Fibroblast of lung (primary cell): ENCODE measurements at regions not wholly inside any gene's neighbourhood (a gene's known extent, or its start where the extent isn't known, plus 50 kb on each side); places are given as distances from the start of the nearest gene placed in this dataset.

ENCODE experiments used
- EZH2 ChIP-seq: IDR thresholded peaks from 2 replicates; pipeline ENCODE4 v1.5.1; 2012; ENCODE audit warnings: low read length, control low read depth, mild to moderate bottlenecking; ENCODE audit errors: missing control alignments
- TF ChIP-seq, protein P1 (sequence below), 2 donors: IDR thresholded peaks in 1 of 2; conservative IDR thresholded peaks in 1 of 2; 1 replicate in 1 of 2; 2 replicates in 1 of 2; pipeline ENCODE4 v1.5.1; 2011 to 2012; ENCODE audit warnings: low read length in 2 of 2, control low read depth in 1 of 2, inconsistent platforms in 1 of 2, low read depth in 1 of 2, mild to moderate bottlenecking in 1 of 2

GRCh38 chr4:14337892-14338584 is 664.2 kb upstream of the CPEB2 start:
- TF ChIP-seq, protein P1, sequence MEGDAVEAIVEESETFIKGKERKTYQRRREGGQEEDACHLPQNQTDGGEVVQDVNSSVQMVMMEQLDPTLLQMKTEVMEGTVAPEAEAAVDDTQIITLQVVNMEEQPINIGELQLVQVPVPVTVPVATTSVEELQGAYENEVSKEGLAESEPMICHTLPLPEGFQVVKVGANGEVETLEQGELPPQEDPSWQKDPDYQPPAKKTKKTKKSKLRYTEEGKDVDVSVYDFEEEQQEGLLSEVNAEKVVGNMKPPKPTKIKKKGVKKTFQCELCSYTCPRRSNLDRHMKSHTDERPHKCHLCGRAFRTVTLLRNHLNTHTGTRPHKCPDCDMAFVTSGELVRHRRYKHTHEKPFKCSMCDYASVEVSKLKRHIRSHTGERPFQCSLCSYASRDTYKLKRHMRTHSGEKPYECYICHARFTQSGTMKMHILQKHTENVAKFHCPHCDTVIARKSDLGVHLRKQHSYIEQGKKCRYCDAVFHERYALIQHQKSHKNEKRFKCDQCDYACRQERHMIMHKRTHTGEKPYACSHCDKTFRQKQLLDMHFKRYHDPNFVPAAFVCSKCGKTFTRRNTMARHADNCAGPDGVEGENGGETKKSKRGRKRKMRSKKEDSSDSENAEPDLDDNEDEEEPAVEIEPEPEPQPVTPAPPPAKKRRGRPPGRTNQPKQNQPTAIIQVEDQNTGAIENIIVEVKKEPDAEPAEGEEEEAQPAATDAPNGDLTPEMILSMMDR (conservative IDR thresholded peaks at IDR 0.05 in 1 of 2, IDR thresholded peaks at IDR 0.05 in 1 of 2; ENCODE audit: low read depth in 1 of 2, low read length in 2 of 2) = no peak
- TF ChIP-seq EZH2 = no peak
